ENCODE measurements at regions not wholly inside any gene's neighbourhood (a gene's known extent, or its start where the extent isn't known, plus 50 kb on each side); places are given as distances from the start of the nearest gene placed in this dataset.

DNA sequence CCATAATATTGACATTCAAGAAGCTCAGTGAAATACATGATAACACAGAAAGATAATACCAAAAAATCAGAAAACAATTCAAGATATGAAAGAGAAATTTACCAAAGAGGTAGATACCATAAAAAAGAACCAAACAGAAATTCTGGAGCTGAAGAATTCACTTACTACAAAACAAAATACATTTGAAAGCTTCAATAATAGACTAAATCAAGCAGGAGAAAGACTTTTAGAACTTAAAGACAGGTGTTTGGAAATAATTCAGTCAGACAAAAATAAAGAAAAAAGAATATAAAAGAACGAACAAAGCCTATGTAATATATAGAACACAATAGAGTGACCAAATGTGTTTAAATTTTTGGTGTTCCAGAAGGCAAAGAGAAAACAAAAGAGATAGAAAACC, 158.7 kb downstream of the MOBP start:
- TF ChIP-seq, protein P1, sequence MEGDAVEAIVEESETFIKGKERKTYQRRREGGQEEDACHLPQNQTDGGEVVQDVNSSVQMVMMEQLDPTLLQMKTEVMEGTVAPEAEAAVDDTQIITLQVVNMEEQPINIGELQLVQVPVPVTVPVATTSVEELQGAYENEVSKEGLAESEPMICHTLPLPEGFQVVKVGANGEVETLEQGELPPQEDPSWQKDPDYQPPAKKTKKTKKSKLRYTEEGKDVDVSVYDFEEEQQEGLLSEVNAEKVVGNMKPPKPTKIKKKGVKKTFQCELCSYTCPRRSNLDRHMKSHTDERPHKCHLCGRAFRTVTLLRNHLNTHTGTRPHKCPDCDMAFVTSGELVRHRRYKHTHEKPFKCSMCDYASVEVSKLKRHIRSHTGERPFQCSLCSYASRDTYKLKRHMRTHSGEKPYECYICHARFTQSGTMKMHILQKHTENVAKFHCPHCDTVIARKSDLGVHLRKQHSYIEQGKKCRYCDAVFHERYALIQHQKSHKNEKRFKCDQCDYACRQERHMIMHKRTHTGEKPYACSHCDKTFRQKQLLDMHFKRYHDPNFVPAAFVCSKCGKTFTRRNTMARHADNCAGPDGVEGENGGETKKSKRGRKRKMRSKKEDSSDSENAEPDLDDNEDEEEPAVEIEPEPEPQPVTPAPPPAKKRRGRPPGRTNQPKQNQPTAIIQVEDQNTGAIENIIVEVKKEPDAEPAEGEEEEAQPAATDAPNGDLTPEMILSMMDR (IDR thresholded peaks at IDR 0.05; ENCODE audit: low read depth, low read length), result no peak
- H3K36me3 ChIP-seq, result no peaks in the 10 kb centered on the region
- no peak for DNase-seq

DNA sequence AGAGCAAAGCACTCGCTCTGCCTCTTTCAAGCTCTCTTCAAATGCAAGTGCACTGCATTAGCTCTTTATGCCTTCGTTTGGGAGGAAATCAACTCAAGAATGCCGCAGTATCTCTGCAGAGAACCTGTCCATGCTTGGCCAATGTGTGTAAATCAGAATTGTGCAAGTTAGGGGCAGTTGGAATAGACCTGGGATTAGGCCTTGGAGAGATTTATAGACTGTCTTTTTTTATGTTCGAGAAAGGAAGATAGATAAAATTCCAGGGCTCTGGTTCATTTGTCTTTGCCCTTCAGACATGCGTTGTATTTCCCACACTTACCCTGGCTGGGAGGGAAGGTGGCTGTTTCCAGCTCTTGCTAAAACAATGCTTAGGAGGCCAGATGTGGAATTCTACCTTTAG, 163.7 kb downstream of the MOBP start:
- no peaks in the 10 kb centered on the region for H3K9me3 ChIP-seq
- H3K27me3 ChIP-seq, result no peaks in the 10 kb centered on the region

More for the DNA sequence above, 158.7 kb downstream of the MOBP start:
- Histone ChIP-seq H3K27me3 (no peaks in the 10 kb centered on the region), H3K4me3 (ENCODE audit: low read depth, low read length) (no peak overlapping the region), H3K4me1 (no peaks in the 10 kb centered on the region), H3K9me3 (no peaks in the 10 kb centered on the region)

DNA sequence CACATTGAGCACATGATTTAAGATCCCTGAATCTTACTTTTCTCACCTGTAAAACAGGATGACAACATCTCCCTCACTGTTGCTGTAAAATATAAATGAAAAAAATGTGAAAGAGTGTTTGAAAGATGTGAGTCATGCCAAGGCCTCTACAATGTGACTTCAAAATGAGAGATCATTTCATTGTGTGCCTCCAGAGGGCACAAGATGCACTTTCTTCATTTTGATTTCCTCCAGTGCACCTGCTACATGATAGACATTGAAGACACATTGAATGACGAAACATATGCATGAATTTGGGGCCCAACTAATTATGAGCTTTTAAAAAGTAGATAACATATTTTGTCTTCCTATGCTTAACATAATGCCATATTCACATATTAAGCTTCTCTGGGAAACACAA, 170.3 kb downstream of the MOBP start:
- Histone ChIP-seq H3K27me3 (no peaks in the 10 kb centered on the region), H3K4me1 (no peaks in the 10 kb centered on the region), H3K4me3 (ENCODE audit: low read depth, low read length) (no peak overlapping the region), H3K36me3 (no peaks in the 10 kb centered on the region), H3K9me3 (no peaks in the 10 kb centered on the region)
- TF ChIP-seq, protein P1 (IDR thresholded peaks at IDR 0.05; ENCODE audit: low read depth, low read length), result peak; percentile 9; the same call in 1 of the 2 replicates
- DNase-seq, result no peak

More for the DNA sequence above, 163.7 kb downstream of the MOBP start:
- H3K36me3 ChIP-seq, result no peaks in the 10 kb centered on the region
- no peaks in the 10 kb centered on the region for H3K4me1 ChIP-seq
- DNase-seq, result no peak
- TF ChIP-seq, protein P1 (IDR thresholded peaks at IDR 0.05; ENCODE audit: low read depth, low read length), result no peak
- H3K4me3 ChIP-seq (ENCODE audit: low read depth, low read length), result no peak overlapping the region

DNA sequence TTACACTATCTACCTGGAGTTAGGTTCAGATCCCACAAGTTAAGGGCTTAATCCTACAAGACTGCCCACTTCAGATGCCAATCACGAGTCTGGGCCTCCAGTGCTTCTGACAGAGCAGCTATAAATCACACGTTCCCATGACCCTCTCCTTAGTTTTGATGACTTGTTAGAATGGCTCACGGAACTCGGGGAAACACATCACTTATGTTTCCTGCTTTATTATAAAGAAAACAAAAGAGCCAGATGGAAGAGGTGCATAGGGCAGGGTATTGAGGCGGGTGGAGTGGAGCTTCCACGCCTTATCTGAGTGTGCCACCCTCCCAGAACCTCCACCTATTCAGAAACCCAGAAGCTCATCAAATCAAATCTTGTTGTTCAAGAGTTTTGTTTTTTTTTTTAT, 170.8 kb downstream of the MOBP start:
- Histone ChIP-seq H3K27me3 (no peaks in the 10 kb centered on the region), H3K36me3 (no peaks in the 10 kb centered on the region), H3K4me3 (ENCODE audit: low read depth, low read length) (no peak overlapping the region), H3K9me3 (no peaks in the 10 kb centered on the region), H3K4me1 (no peaks in the 10 kb centered on the region)
- no peak for DNase-seq
- TF ChIP-seq, protein P1 (IDR thresholded peaks at IDR 0.05; ENCODE audit: low read depth, low read length), result no peak

DNA sequence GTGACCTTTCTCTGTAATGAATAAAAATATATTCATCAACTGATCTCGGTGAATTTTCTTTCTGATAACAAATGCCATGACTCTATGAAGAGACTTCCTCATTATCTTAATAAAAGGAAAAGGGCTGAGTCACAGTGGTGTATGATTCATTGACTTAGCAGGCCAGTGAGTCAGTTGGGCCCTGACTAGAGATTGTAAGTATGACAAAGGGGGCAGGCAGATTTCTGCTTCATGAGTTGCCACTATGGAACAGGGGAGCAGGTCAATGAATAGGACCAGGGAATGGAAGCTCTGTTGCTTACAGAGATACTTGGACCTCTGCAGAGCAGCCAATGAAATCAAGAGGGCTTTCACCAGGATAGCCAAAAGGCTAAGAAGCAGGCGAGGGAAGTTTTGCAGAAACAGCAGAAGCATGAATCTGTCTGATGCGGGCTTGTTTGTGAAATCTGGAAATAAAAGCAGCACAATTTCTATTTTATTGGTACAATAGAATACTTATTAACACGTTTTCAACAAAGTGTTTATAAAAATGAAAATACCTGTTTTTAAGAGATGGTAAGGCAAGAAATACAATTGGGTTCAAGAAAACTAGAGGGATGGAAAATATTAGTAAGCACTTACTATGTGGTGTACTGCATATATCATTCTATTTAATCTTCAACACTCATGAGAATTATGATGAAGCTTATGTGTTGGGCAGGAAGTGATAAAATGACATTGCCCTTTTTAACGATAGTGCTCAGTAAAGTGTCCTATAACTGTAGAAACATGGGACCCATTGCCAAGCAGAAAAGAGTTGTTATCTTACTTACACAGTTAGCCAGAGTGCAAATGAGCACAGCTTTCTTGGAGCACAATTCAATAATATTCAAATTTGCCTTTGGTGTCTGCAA, 169.8 kb upstream of the MYRIP start:
- Histone ChIP-seq H3K36me3 (no peaks in the 10 kb centered on the region), H3K9me3 (no peaks in the 10 kb centered on the region), H3K4me3 (ENCODE audit: low read depth, low read length) (no peak overlapping the region), H3K27me3 (no peaks in the 10 kb centered on the region), H3K4me1 (no peaks in the 10 kb centered on the region)
- TF ChIP-seq, protein P1 (IDR thresholded peaks at IDR 0.05; ENCODE audit: low read depth, low read length), result no peak
- DNase-seq, result peak; percentile 45

DNA sequence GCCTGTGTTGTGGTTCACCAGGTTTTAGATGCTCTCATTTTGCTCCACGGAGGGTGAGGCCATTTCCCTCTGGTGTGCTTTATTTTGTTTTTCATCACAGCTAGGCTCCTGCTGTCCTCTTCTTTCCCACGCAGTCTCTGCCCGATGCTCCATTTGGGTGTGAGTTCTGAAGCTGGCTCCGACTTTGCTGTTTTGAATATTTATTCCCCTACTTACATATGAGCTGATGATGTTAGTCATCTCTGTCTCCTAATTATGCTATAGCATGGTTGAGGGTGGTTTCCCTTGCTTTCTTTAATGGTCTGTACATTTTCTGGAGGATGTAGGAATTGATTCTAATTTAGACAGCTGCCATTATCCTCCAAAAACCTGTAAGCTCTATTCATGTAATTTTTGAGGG, 168.1 kb upstream of the MYRIP start:
- H3K36me3 ChIP-seq, result no peaks in the 10 kb centered on the region
- H3K27me3 ChIP-seq, result no peaks in the 10 kb centered on the region
- TF ChIP-seq, protein P1 (IDR thresholded peaks at IDR 0.05; ENCODE audit: low read depth, low read length), result no peak

More for the DNA sequence above, 168.1 kb upstream of the MYRIP start:
- DNase-seq, result no peak
- no peaks in the 10 kb centered on the region for H3K4me1 ChIP-seq
- no peak overlapping the region for H3K4me3 ChIP-seq (ENCODE audit: low read depth, low read length)
- H3K9me3 ChIP-seq, result no peaks in the 10 kb centered on the region
